Fibroblast of skin of right quadriceps (primary cell): ENCODE measurements at regions not wholly inside any gene's neighbourhood (a gene's known extent, or its start where the extent isn't known, plus 50 kb on each side); places are given as distances from the start of the nearest gene placed in this dataset.
"Not testable (repeated sequence)": the region's sequence is repeated elsewhere in the genome, so short reads cannot be mapped to it uniquely, and the experiment has no call there.

ENCODE experiments used
- DNase-seq: peaks from one replicate; pipeline ENCODE4 v3.0.0-alpha.2; 2013

DNA sequence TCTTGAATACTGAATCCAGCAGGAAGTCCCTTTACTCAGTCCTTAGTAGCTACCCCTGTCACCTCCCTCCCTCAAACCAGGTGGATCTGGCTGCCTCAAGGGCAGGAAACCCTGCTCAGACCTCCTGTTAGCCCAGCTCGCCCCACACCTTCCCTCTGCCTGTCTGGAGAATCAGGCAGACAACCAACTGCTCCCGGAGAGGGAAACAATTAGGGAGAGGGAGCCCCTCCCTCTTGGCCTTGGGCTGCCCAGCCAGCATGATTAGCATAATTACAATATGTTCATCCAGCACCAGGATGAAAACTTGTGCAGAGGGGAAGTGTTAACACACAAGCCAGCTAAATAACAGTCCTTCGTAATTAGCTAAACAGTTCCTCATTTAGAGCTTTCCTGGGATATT lies 185.5 kb downstream of the C1D start:
- no peak for DNase-seq

GRCh38 chr2:67878743-67879142 lies 184.1 kb downstream of the C1D start:
- no peak for DNase-seq

DNA sequence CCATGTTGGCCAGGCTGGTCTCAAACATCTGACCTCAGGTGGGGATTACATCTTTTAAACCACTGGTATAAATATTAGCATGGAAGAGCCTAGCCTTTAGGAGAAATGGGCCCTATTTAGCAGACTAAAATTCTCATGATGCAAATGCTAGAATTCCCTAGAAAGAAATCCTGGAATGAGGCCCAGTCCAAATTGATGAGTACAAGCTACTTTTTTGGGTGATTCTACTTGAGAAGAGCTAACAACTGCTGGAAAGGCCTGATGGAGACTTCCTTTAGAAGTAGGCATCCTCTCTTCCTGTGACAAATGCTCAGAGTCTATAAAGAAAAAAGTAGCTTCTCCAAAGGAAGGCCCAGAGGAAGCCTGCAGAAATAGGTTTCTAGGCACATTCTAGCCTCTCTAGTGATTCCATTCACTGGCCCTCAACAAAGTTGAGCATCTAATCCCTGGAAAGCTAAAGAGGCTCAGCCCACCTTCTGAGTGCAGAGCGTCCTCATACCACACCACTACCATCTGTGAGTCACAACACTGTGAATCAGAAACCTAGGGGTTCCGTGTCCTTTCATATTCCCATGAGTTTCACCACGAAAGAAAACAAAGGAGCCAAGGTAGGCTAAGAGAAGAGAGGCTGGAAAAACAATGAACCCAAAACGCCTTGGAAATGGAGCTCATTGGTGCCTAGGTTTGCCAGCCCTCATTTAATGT lies 183.1 kb downstream of the C1D start:
- DNase-seq, result peak; percentile 66

DNA sequence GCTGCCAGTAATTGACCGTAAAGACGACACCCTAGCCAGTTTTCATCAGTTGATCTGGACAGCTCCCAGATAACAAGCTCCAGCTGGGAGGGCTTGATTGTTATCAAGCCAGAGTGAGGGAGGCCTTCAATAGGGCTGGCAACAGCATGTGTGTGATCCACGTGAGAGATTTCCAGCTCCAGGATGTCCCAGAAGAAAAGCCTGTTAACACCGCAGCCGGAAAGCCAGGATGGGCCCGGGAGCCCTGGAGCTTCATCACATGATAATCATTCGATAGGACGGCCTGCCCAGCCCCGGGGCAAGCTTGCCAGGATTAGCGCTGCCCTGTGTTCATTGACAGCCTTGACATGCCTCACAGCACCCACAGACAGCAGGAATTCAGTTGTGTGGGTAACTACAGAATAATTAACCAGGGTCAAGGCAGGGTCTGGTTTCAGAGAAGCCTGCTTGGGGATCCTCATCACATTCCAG lies 182.5 kb downstream of the C1D start:
- peak; percentile 57 for DNase-seq

DNA sequence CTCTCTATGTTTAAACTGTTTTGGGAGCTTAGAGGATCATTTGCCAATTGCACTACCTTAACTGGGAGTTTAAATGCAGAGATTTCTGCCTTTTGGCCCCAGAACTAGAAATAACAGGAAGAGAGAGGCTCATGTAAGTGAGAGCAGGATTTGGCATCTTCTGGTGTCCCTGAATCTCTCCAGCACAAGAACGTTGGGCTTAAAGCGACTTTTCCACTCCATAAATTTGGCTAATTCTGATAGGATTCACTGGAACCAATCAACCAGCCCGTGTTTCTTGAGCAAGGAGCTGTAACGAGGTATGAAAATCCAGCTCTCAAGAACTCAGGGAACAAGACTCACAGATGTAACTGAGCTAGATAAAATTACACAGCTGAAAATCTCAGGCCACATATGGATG lies 181.0 kb downstream of the C1D start:
- DNase-seq, result no peak

- DNase-seq, result no peak
Measured at GRCh38 chr2:67883316-67884087, 179.3 kb downstream of the C1D start.

- no peak for DNase-seq
Measured at GRCh38 chr2:67888351-67889005, 174.3 kb downstream of the C1D start.

GRCh38 chr2:67889056-67889455 lies 173.7 kb downstream of the C1D start:
- no peak for DNase-seq

DNA sequence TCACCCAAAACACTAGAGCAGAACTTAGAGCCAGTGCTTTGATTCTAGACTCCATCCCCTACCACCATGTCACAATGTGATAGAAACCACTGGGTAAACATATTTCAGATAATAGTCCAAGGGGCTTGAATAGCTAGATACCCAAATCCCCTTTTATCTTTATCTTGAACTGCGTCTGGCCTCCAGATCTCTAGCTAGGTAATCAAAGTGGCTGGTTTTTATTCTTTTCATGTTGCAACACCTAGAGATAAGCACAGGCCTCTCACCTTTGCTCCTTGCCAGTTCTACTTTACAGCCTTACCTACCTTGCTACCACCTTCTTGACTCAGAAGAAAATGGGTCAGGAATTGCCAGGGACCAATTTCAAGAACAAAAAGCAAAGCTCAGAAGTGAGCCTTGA lies 171.2 kb downstream of the C1D start:
- no peak for DNase-seq

DNA sequence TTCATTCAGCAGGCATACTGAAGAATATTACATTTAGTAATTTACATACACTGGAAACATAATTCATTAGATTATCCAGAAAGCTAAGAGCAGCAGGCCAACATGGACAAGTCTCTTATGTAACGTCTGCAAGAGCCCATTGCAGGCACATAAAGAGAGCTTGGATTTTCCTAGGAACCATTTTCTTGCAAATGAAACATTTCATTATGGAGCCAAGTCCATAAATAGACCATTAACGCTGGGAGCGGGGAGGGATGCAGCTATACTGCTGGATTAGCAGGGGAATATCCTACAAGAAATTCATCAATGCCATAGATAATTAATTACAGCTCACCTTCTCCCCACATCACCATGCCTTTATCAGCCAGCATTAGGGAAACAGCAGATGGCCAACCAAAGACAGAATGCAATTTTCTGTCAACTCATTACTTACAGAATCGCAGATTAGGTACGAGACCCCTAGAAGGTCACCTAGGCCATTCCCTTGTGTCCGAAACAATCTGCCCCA lies 170.4 kb downstream of the C1D start:
- no peak for DNase-seq

DNA sequence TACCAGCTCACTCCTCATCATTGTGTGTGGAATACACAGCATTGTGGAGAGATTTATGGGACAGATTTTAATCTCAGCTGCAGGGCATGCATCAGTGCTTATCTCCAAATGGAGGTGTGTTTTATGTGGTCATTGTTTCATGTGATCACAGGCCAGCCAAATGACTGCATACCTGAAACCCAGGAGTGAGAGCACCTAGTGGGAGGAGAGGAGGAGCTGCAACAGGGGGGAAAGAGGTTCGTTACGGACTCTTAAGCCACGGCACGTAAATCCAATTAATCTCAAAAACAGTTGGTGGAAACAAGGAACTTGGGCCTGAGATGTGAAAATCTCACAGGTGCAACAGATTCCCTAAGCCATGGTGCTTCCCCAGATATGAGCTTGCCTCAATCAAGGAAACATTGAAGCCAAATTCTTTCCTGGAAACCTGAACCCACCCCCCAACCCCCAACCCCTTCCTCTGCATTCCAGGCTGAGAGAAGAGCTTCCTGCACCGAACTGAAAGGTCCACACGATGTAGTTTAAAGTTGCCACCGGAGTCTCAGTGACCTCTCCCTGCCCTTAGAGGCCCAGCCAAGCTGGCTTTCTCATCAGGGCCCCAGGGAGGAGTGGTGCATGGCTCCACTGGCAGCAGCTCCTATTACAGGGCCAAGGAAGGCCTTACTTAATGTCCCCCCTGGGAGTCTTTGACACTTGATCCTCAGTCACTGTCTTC lies 167.4 kb downstream of the C1D start:
- DNase-seq, result no peak

DNA sequence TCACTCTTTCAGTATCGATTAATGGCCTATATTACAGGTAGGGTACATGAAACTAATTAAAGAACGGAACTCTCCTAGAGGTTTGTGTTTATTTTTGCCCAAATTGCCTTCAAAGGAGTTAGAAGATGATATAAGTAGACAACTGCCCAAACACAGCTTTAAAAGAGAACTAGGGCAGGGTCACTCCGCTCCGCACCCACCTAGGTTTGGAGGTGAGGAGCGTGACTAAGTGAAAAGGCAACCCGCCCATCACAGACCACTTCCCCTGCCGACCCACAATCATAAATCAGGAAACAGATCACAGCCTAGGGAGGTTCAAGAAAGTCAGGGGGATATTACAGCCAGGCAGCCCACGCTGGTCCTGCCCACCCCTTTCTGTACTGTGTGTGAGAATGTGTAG lies 166.7 kb downstream of the C1D start:
- DNase-seq, result no peak

GRCh38 chr2:67896476-67896875 lies 166.3 kb downstream of the C1D start:
- DNase-seq, result peak; percentile 11

DNA sequence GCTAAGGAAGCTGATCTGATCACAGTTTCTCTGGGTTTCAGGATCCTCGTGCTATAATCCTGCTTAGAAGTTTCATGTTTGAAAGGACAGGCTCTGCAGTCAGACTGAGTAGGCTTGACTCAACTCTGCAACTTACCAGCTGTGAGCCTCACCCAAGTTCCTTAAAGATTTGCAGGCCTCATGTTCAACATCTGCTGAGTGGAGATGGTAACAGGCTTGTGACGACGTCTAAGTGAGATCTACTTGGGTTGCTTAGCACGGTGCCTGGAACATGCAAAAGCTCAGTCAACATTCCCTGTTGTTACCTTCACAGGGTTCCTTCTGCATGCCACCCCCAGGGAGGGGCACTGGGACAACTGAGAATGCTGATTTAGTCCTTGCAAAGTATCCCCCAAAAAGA lies 164.2 kb downstream of the C1D start:
- peak; percentile 27 for DNase-seq

DNA sequence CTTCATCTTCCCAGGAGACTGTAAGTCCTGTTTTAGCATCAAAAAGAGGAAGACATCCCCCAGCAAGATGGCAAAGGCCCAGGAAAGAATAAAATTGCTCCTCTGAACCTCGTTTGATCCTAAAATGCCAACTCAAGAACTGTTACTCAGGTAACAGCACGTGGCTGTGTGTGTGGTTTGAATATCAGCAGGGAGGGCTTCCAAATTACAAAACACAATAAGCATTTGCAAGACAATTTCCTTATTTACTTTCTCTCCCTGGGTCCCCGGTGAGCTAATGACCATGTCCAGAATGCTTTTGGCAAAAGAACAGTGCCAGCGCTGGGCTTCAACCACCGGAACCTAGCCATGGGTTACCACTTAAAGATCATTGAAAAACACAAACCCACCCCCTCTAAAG lies 163.6 kb downstream of the C1D start:
- no peak for DNase-seq

GRCh38 chr2:67900826-67901225 lies 162.0 kb downstream of the C1D start:
- no peak for DNase-seq

DNA sequence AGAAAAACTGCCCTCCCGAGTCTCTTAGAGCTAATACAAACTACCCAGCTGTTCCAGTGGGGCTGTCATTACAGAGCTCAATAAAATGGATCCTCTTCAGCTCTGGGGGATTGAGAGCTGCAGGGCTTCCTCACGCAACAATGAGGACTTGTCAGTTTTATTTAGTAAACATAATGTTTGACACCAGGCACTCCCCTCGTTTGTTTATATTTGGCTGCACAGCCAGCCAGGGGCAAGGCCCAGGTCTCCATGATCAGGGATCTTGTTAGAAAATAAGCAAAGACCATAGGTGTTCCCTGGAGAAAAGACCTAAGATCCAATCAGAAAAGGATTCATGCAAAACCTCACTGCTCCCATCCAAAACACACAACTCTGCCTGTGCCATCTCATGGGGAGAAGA lies 158.2 kb downstream of the C1D start:
- DNase-seq, result no peak

- no peak for DNase-seq
Measured at GRCh38 chr2:67904966-67905365, 157.8 kb downstream of the C1D start.

DNA sequence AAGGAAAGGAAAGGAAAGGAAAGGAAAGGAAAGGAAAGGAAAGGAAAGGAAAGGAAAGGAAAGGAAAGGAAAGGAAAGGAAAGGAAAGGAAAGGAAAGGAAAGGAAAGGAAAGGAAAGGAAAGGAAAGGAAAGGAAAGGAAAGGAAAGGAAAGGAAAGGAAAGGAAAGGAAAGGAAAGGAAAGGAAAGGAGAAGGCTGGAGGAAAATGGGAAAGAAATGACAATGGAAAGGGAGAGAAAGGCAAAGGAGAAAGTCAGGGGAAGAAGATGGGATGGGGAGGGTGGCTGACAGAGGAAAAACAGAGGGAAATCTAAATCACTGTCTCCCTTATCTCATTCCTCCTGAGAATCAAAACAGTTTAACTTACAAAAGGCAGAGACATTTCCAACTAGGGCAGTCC lies 156.3 kb downstream of the C1D start:
- not testable (repeated sequence) for DNase-seq

DNA sequence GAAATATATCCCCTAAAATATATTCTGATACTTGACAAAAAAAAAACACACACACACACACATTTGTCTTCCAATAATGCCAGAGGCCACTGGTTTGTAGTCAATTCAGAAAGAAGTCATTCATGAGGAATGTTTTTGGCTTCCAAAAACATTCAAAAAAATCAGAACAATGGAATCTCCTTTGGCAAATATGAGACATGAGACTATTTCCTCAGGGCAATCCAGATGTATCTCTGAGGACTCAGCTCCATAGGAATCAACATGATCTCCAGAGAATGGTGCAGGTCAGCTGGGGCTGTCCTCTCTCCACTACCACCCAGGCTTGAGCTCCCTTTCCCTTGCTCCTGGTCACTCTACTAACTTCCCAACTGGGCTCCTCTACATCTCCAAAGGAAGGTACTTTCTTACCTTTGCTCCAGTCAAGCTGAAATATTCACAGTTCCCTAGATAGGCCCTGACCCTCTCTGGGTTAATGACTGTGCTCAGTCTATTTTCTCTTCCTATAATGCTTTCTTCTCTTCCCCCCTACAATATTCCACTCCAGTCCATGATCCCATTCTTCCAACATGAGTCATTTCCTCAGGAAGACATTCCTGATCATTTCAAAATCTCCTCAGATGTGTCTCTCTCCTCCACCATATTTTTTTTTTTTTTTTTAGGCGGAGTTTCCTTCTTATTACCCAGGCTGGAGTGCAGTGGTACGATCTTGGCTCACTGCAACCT lies 145.3 kb downstream of the C1D start:
- peak; percentile 98 for DNase-seq

DNA sequence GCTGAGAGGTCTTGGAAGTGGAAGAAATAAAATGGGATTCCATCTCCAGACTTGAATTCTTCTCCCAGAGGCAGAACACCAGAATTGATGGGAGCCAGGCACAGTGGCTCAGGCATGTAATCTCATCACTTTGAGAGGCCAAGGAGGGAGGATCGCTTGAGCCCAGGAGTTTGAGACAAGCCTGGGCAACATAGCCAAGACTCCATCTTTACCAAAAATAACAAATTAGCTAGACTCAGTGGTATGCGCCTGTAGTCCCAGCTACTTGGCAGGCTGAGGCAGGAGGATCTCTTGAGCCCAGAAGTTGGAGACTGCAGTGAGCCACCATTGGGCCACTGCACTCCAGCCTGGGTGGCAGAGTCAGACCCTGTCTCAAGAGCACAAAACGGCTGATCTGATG lies 144.3 kb downstream of the C1D start:
- no peak for DNase-seq

DNA sequence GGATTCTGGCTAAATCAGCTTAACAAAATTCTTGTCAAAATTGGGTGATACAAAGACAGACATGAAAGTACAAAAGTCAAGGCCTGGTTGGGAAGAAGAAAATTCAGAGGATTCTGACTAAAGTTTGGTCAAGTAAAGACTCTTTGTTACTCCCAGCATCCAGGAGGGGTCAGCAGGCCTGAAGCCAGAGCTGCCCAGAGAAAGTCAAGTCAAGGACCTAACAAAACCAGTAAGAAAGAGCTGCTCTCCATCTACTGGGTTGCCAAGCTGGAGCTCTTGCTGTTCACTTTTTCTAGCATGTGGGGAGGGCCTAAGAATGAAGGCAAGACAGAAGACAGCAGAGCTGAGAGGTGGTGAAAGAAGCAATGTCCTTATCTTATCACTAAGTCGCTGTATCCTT lies 143.3 kb downstream of the C1D start:
- DNase-seq, result no peak
